ENCODE measurements at regions not wholly inside any gene's neighbourhood (a gene's known extent, or its start where the extent isn't known, plus 50 kb on each side); places are given as distances from the start of the nearest gene placed in this dataset.

DNA sequence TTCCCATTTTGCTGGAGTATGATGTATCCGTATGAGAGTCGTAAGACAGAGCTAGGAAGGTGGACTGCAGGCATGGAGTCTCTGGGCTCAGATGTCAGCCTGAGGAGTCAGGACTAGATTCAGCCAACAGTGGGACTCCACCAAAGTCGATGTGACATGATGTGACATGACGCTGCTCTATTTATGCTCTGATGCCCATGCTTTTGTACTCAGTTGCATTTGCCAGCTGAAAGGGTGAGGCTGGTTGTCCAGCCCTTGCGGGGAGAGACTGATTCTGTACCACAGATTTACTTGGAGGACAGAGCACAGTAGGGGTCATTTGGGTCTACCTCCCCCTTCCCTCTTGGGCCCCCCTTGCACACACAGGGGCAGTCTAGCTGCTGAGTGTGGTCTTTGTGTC lies 88.5 kb upstream of the ATG10 start:
- Histone ChIP-seq H3K4me1 (no peaks in the 10 kb centered on the region), H3K9me3 (no peaks in the 10 kb centered on the region), H3K4me3 (no peak overlapping the region), H3K36me3 (no peaks in the 10 kb centered on the region), H3K27me3 (no peaks in the 10 kb centered on the region), H3K27ac (no peak overlapping the region)
- DNase-seq (ENCODE audit: low spot score in 2 of 2), result no peak
- TF ChIP-seq, protein P1, sequence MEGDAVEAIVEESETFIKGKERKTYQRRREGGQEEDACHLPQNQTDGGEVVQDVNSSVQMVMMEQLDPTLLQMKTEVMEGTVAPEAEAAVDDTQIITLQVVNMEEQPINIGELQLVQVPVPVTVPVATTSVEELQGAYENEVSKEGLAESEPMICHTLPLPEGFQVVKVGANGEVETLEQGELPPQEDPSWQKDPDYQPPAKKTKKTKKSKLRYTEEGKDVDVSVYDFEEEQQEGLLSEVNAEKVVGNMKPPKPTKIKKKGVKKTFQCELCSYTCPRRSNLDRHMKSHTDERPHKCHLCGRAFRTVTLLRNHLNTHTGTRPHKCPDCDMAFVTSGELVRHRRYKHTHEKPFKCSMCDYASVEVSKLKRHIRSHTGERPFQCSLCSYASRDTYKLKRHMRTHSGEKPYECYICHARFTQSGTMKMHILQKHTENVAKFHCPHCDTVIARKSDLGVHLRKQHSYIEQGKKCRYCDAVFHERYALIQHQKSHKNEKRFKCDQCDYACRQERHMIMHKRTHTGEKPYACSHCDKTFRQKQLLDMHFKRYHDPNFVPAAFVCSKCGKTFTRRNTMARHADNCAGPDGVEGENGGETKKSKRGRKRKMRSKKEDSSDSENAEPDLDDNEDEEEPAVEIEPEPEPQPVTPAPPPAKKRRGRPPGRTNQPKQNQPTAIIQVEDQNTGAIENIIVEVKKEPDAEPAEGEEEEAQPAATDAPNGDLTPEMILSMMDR (IDR thresholded peaks at IDR 0.05), result no peak
- TF ChIP-seq POLR2A (IDR thresholded peaks at IDR 0.05) (no peak), POLR2AphosphoS5 (IDR thresholded peaks at IDR 0.05) (no peak)
- intact Hi-C loops (cut with DNase I; ENCODE audit: low total_unique reads), result no loop called here

DNA sequence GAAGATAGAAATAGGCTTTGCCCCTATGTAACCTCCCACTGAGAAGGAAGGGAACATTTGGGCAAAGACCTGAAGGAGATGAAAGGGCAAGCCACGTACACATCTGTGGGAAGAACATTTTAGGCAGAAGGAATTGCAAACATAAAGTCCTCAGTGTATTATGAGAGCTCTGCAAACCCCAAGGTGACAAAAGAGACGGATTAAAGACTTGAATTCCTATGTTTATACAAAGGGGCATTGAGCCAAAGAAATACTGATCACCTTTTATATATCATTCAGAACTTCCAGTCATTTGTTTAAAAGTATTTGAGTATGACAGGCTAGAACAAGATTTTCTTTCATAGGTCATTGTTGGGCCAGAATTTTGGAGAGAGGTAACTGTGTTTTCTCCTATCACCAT lies 90.2 kb upstream of the ATG10 start:
- no peaks in the 10 kb centered on the region for H3K4me1 ChIP-seq
- intact Hi-C loops (cut with DNase I; ENCODE audit: low total_unique reads), result no loop called here
- H3K36me3 ChIP-seq, result no peaks in the 10 kb centered on the region
- TF ChIP-seq POLR2AphosphoS5 (IDR thresholded peaks at IDR 0.05) (no peak), POLR2A (IDR thresholded peaks at IDR 0.05) (no peak)
- TF ChIP-seq, protein P1 (IDR thresholded peaks at IDR 0.05), result no peak
- no peak for DNase-seq (ENCODE audit: low spot score in 2 of 2)
- H3K4me3 ChIP-seq, result no peak overlapping the region
- H3K27ac ChIP-seq, result no peak overlapping the region
- no peaks in the 10 kb centered on the region for H3K27me3 ChIP-seq
- no peaks in the 10 kb centered on the region for H3K9me3 ChIP-seq

DNA sequence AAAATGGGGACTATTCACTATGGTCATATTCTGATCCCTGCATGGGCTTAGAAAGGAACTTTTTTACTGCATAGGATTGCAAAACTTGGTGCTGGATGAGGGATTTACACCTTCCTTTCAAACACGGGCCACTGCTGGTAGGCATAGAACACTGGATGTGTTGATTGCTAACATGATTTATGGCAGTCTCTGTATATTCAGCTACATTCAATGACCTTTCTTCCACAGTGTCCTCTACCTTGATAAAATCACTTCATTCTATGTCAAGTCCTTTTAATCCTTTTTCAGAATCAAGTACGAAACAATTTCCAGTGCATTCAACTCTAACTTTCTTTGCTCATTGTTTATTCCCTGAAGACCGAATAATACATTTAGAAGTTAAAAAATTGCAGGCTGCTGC lies 91.9 kb upstream of the ATG10 start:
- intact Hi-C loops (cut with DNase I; ENCODE audit: low total_unique reads), result no loop called here
- H3K9me3 ChIP-seq, result no peaks in the 10 kb centered on the region
- no peak overlapping the region for H3K27ac ChIP-seq
- no peaks in the 10 kb centered on the region for H3K36me3 ChIP-seq
- no peak overlapping the region for H3K4me3 ChIP-seq
- TF ChIP-seq, protein P1 (IDR thresholded peaks at IDR 0.05), result no peak
- TF ChIP-seq POLR2AphosphoS5 (IDR thresholded peaks at IDR 0.05) (no peak), POLR2A (IDR thresholded peaks at IDR 0.05) (no peak)
- no peaks in the 10 kb centered on the region for H3K4me1 ChIP-seq
- DNase-seq (ENCODE audit: low spot score in 2 of 2), result no peak
- no peaks in the 10 kb centered on the region for H3K27me3 ChIP-seq

DNA sequence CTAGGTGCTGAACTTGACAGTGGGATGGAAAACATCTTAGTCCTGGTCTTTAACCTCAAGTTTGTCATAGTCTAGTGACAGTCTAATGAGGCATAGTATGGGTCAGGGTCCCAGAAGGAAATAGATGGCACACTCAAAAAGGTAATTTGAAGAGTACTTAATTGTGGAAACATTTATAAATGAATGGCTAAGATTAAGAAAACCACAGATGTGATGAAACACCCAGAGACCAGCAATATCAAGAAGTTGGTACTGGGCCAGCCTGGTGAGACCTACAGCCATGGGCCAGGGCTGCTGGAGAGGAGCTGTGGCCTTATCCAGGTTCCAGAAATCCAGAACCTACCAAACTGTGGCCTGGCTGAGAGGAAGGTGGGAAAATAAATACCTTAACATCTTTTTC lies 93.5 kb upstream of the ATG10 start:
- no peak overlapping the region for H3K27ac ChIP-seq
- no peaks in the 10 kb centered on the region for H3K27me3 ChIP-seq
- no peaks in the 10 kb centered on the region for H3K4me1 ChIP-seq
- H3K36me3 ChIP-seq, result no peaks in the 10 kb centered on the region
- no peak for DNase-seq (ENCODE audit: low spot score in 2 of 2)
- no peak overlapping the region for H3K4me3 ChIP-seq
- TF ChIP-seq, protein P1 (IDR thresholded peaks at IDR 0.05), result no peak
- TF ChIP-seq POLR2AphosphoS5 (IDR thresholded peaks at IDR 0.05) (no peak), POLR2A (IDR thresholded peaks at IDR 0.05) (no peak)
- H3K9me3 ChIP-seq, result no peaks in the 10 kb centered on the region
- intact Hi-C loops (cut with DNase I; ENCODE audit: low total_unique reads), result no loop called here

DNA sequence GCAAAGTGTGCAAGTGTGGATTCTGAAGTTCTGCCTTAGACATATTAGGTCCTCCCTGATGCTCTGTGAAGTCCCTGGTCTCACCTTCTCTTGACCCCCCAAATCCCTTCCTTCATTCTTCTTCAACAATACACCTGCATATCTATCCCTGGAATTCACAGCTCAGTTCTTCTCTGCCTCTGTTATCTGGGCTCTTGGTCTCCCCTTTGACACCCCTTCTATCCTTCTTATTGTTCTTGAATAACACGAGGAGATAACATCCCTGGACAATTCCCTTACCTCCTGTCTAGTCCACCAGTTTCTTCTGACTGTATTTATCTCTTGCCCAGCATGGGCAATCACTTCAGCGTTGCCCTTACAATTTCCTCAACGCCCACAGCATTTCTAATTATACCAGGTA lies 104.8 kb upstream of the ATG10 start:
- Histone ChIP-seq H3K36me3 (no peaks in the 10 kb centered on the region), H3K27ac (no peak overlapping the region), H3K4me1 (no peaks in the 10 kb centered on the region), H3K4me3 (no peak overlapping the region), H3K9me3 (no peaks in the 10 kb centered on the region), H3K27me3 (no peaks in the 10 kb centered on the region)
- TF ChIP-seq, protein P1 (IDR thresholded peaks at IDR 0.05), result no peak
- TF ChIP-seq POLR2A (IDR thresholded peaks at IDR 0.05), result no peak
- no peak for TF ChIP-seq POLR2AphosphoS5 (IDR thresholded peaks at IDR 0.05)
- no peak for DNase-seq (ENCODE audit: low spot score in 2 of 2)
- intact Hi-C loops (cut with DNase I; ENCODE audit: low total_unique reads), result no loop called here
